ENCODE measurements at regions not wholly inside any gene's neighbourhood (a gene's known extent, or its start where the extent isn't known, plus 50 kb on each side); places are given as distances from the start of the nearest gene placed in this dataset.
"Not testable (repeated sequence)": the region's sequence is repeated elsewhere in the genome, so short reads cannot be mapped to it uniquely, and the experiment has no call there.

- no peaks in the 10 kb centered on the region for H3K4me1 ChIP-seq (ENCODE audit: control insufficient read depth in 3 of 3, insufficient read depth in 3 of 3, low read length in 3 of 3)
- H3K36me3 ChIP-seq (ENCODE audit: control insufficient read depth in 3 of 3, insufficient read depth in 3 of 3, low read length in 3 of 3) = no peaks in the 10 kb centered on the region
- no peak overlapping the region for H3K27ac ChIP-seq (ENCODE audit: low read depth, low read length)
- H3K9me3 ChIP-seq (ENCODE audit: control insufficient read depth in 3 of 3, low read length in 3 of 3) = no peaks in the 10 kb centered on the region
- no peaks in the 10 kb centered on the region for H3K27me3 ChIP-seq (ENCODE audit: control insufficient read depth in 3 of 3, insufficient read depth in 3 of 3, low read length in 3 of 3)
- H3K4me3 ChIP-seq (ENCODE audit: low read length in 3 of 3) = no peak overlapping the region
- H3K9ac ChIP-seq (ENCODE audit: low read depth in 1 of 3, low read length in 3 of 3) = no peak overlapping the region
These were observed 476.2 kb upstream of the POU3F2 start for GRCh38 chr6:98358173-98358572.

DNA sequence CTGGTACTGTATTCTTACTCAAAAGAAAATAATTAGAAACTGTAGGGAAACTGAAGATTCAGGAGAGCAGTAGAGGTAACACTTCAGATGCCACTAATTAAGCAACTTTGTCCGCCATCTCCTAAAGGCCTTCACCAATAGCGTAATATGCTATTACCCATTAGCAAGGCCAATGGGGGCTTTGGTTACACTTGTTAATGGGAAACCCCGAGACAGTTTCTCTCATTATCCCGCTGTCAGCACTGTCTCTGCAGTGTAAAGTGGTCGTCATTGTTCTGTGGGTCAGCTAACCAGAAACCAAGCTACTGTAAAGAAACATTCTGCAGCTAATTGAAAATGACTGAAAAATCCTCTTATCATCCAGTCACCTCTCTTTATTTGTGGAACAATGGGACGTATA is 468.0 kb upstream of the POU3F2 start:
- Histone ChIP-seq H3K9ac (ENCODE audit: low read depth in 1 of 3, low read length in 3 of 3) (no peak overlapping the region), H3K9me3 (ENCODE audit: control insufficient read depth in 3 of 3, low read length in 3 of 3) (no peaks in the 10 kb centered on the region), H3K4me1 (ENCODE audit: control insufficient read depth in 3 of 3, insufficient read depth in 3 of 3, low read length in 3 of 3) (no peaks in the 10 kb centered on the region)

GRCh38 chr6:98380589-98380988 is 453.8 kb upstream of the POU3F2 start:
- Histone ChIP-seq H3K36me3 (ENCODE audit: control insufficient read depth in 3 of 3, insufficient read depth in 3 of 3, low read length in 3 of 3) (no peaks in the 10 kb centered on the region), H3K9ac (ENCODE audit: low read depth in 1 of 3, low read length in 3 of 3) (no peak overlapping the region), H3K9me3 (ENCODE audit: control insufficient read depth in 3 of 3, low read length in 3 of 3) (no peaks in the 10 kb centered on the region), H3K4me1 (ENCODE audit: control insufficient read depth in 3 of 3, insufficient read depth in 3 of 3, low read length in 3 of 3) (no peaks in the 10 kb centered on the region), H3K27ac (ENCODE audit: low read depth, low read length) (no peak overlapping the region), H3K4me3 (ENCODE audit: low read length in 3 of 3) (no peak overlapping the region), H3K27me3 (ENCODE audit: control insufficient read depth in 3 of 3, insufficient read depth in 3 of 3, low read length in 3 of 3) (no peaks in the 10 kb centered on the region)

More for the DNA sequence above, 468.0 kb upstream of the POU3F2 start:
- Histone ChIP-seq H3K4me3 (ENCODE audit: low read length in 3 of 3) (no peak overlapping the region), H3K27me3 (ENCODE audit: control insufficient read depth in 3 of 3, insufficient read depth in 3 of 3, low read length in 3 of 3) (no peaks in the 10 kb centered on the region), H3K27ac (ENCODE audit: low read depth, low read length) (no peak overlapping the region), H3K36me3 (ENCODE audit: control insufficient read depth in 3 of 3, insufficient read depth in 3 of 3, low read length in 3 of 3) (no peaks in the 10 kb centered on the region)

GRCh38 chr6:98382246-98382645 is 452.1 kb upstream of the POU3F2 start:
- H3K27me3 ChIP-seq (ENCODE audit: control insufficient read depth in 3 of 3, insufficient read depth in 3 of 3, low read length in 3 of 3) = no peaks in the 10 kb centered on the region
- no peak overlapping the region for H3K27ac ChIP-seq (ENCODE audit: low read depth, low read length)
- no peaks in the 10 kb centered on the region for H3K36me3 ChIP-seq (ENCODE audit: control insufficient read depth in 3 of 3, insufficient read depth in 3 of 3, low read length in 3 of 3)
- H3K9ac ChIP-seq (ENCODE audit: low read depth in 1 of 3, low read length in 3 of 3) = no peak overlapping the region
- no peaks in the 10 kb centered on the region for H3K9me3 ChIP-seq (ENCODE audit: control insufficient read depth in 3 of 3, low read length in 3 of 3)
- no peaks in the 10 kb centered on the region for H3K4me1 ChIP-seq (ENCODE audit: control insufficient read depth in 3 of 3, insufficient read depth in 3 of 3, low read length in 3 of 3)
- no peak overlapping the region for H3K4me3 ChIP-seq (ENCODE audit: low read length in 3 of 3)

GRCh38 chr6:98384334-98384733 is 450.0 kb upstream of the POU3F2 start:
- Histone ChIP-seq H3K4me3 (ENCODE audit: low read length in 3 of 3) (no peak overlapping the region), H3K4me1 (ENCODE audit: control insufficient read depth in 3 of 3, insufficient read depth in 3 of 3, low read length in 3 of 3) (no peaks in the 10 kb centered on the region), H3K9ac (ENCODE audit: low read depth in 1 of 3, low read length in 3 of 3) (no peak overlapping the region), H3K27me3 (ENCODE audit: control insufficient read depth in 3 of 3, insufficient read depth in 3 of 3, low read length in 3 of 3) (no peaks in the 10 kb centered on the region), H3K9me3 (ENCODE audit: control insufficient read depth in 3 of 3, low read length in 3 of 3) (no peaks in the 10 kb centered on the region), H3K27ac (ENCODE audit: low read depth, low read length) (no peak overlapping the region), H3K36me3 (ENCODE audit: control insufficient read depth in 3 of 3, insufficient read depth in 3 of 3, low read length in 3 of 3) (no peaks in the 10 kb centered on the region)

- Histone ChIP-seq H3K4me1 (ENCODE audit: control insufficient read depth in 3 of 3, insufficient read depth in 3 of 3, low read length in 3 of 3) (no peaks in the 10 kb centered on the region), H3K27me3 (ENCODE audit: control insufficient read depth in 3 of 3, insufficient read depth in 3 of 3, low read length in 3 of 3) (no peaks in the 10 kb centered on the region), H3K27ac (ENCODE audit: low read depth, low read length) (no peak overlapping the region), H3K36me3 (ENCODE audit: control insufficient read depth in 3 of 3, insufficient read depth in 3 of 3, low read length in 3 of 3) (no peaks in the 10 kb centered on the region), H3K9ac (ENCODE audit: low read depth in 1 of 3, low read length in 3 of 3) (no peak overlapping the region), H3K9me3 (ENCODE audit: control insufficient read depth in 3 of 3, low read length in 3 of 3) (no peaks in the 10 kb centered on the region), H3K4me3 (ENCODE audit: low read length in 3 of 3) (no peak overlapping the region)
These were observed 449.6 kb upstream of the POU3F2 start for GRCh38 chr6:98384801-98385200.

DNA sequence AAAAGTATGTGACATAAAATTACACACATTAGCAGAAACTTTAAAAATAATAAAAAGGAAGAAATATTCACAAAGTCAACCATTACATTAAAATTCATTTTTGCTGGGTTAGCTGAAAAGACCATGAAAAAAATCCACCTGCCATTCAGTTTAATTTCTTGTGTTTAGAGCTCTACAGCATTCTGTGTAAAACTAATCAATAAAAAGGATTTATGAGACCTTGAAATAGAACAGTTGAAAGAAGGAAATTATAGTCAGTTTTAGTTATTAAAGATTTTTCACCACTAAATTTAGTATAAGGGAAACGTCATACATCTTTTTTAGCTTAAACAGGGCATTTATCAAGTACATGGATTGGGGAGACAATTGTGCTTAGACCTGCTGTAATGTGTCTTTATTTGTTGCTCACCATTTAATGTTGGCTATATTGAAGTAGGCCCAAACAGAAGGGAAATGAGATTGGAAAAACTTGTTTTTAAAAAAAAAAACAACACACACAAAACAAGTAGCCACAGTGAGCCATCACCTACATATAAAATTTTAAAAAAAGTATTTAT is 438.7 kb upstream of the POU3F2 start:
- no peak overlapping the region for H3K4me3 ChIP-seq (ENCODE audit: low read length in 3 of 3)
- no peak overlapping the region for H3K9ac ChIP-seq (ENCODE audit: low read depth in 1 of 3, low read length in 3 of 3)
- H3K27ac ChIP-seq (ENCODE audit: low read depth, low read length) = no peak overlapping the region
- no peaks in the 10 kb centered on the region for H3K4me1 ChIP-seq (ENCODE audit: control insufficient read depth in 3 of 3, insufficient read depth in 3 of 3, low read length in 3 of 3)
- H3K9me3 ChIP-seq (ENCODE audit: control insufficient read depth in 3 of 3, low read length in 3 of 3) = no peaks in the 10 kb centered on the region
- H3K27me3 ChIP-seq (ENCODE audit: control insufficient read depth in 3 of 3, insufficient read depth in 3 of 3, low read length in 3 of 3) = no peaks in the 10 kb centered on the region
- no peaks in the 10 kb centered on the region for H3K36me3 ChIP-seq (ENCODE audit: control insufficient read depth in 3 of 3, insufficient read depth in 3 of 3, low read length in 3 of 3)

GRCh38 chr6:98416027-98416426 is 418.3 kb upstream of the POU3F2 start:
- Histone ChIP-seq H3K4me1 (ENCODE audit: control insufficient read depth in 3 of 3, insufficient read depth in 3 of 3, low read length in 3 of 3) (no peaks in the 10 kb centered on the region), H3K4me3 (ENCODE audit: low read length in 3 of 3) (no peak overlapping the region), H3K27me3 (ENCODE audit: control insufficient read depth in 3 of 3, insufficient read depth in 3 of 3, low read length in 3 of 3) (no peaks in the 10 kb centered on the region), H3K9ac (ENCODE audit: low read depth in 1 of 3, low read length in 3 of 3) (no peak overlapping the region), H3K27ac (ENCODE audit: low read depth, low read length) (no peak overlapping the region), H3K36me3 (ENCODE audit: control insufficient read depth in 3 of 3, insufficient read depth in 3 of 3, low read length in 3 of 3) (no peaks in the 10 kb centered on the region), H3K9me3 (ENCODE audit: control insufficient read depth in 3 of 3, low read length in 3 of 3) (no peaks in the 10 kb centered on the region)

GRCh38 chr6:98416497-98417158 is 417.7 kb upstream of the POU3F2 start:
- H3K9me3 ChIP-seq (ENCODE audit: control insufficient read depth in 3 of 3, low read length in 3 of 3); H3K27ac ChIP-seq (ENCODE audit: low read depth, low read length); H3K4me3 ChIP-seq (ENCODE audit: low read length in 3 of 3); H3K9ac ChIP-seq (ENCODE audit: low read depth in 1 of 3, low read length in 3 of 3); H3K27me3 ChIP-seq (ENCODE audit: control insufficient read depth in 3 of 3, insufficient read depth in 3 of 3, low read length in 3 of 3); H3K4me1 ChIP-seq (ENCODE audit: control insufficient read depth in 3 of 3, insufficient read depth in 3 of 3, low read length in 3 of 3); H3K36me3 ChIP-seq (ENCODE audit: control insufficient read depth in 3 of 3, insufficient read depth in 3 of 3, low read length in 3 of 3): not testable (repeated sequence)

DNA sequence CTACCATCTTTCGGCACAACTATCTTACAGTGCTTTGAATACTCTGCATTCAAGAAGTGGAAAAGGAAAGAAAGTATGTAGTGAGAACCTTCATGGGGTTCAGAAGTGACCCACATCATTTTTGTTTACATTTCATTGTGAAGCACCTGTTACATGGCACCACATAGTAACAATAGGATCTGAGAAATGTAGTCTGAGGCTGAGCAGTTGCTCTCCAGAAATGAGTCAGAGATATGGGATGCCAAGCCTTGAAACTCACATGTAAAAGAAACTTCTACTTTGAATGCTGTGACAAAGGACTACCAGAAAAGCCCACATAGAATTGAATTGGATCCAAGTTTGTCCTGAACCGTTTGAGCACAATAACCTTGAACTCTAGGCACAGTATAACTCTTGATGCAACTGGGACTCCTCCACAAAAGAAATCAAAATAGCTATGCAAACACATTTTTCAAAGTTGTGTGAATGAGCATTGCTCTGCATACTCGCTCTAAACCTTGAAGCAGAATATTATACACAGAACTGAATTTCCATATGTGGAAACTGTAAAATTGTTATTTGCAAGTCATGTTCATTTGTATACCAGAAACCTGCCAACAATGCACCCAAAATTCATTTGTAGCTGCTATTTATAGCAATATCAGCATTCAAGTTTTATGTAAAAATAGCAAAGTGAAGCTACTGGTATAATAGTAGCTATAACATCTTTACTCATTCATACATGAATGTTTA is 400.9 kb upstream of the POU3F2 start:
- H3K27me3 ChIP-seq (ENCODE audit: control insufficient read depth in 3 of 3, insufficient read depth in 3 of 3, low read length in 3 of 3) = no peaks in the 10 kb centered on the region
- no peak overlapping the region for H3K27ac ChIP-seq (ENCODE audit: low read depth, low read length)
- H3K9me3 ChIP-seq (ENCODE audit: control insufficient read depth in 3 of 3, low read length in 3 of 3) = peaks cover 0 to 5% (median 0%) of the 10 kb centered on the region in 3 donors
- no peaks in the 10 kb centered on the region for H3K36me3 ChIP-seq (ENCODE audit: control insufficient read depth in 3 of 3, insufficient read depth in 3 of 3, low read length in 3 of 3)
- no peak overlapping the region for H3K4me3 ChIP-seq (ENCODE audit: low read length in 3 of 3)
- no peaks in the 10 kb centered on the region for H3K4me1 ChIP-seq (ENCODE audit: control insufficient read depth in 3 of 3, insufficient read depth in 3 of 3, low read length in 3 of 3)
- H3K9ac ChIP-seq (ENCODE audit: low read depth in 1 of 3, low read length in 3 of 3) = no peak overlapping the region

All from skeletal muscle tissue (tissue), 3 donors.